SU-DHL-6 (cell line): ENCODE measurements at regions not wholly inside any gene's neighbourhood (a gene's known extent, or its start where the extent isn't known, plus 50 kb on each side); places are given as distances from the start of the nearest gene placed in this dataset.

ENCODE experiments used
- H2AFZ ChIP-seq: fragments of 200-600 bp; sonication (generic); 2 replicates; pipeline ENCODE4 v1.6.1; 2014; ENCODE audit warnings: low read depth, mild to moderate bottlenecking, moderate library complexity, mixed read lengths, antibody characterized with exemption, low read length; ENCODE audit not compliant: severe bottlenecking
- H3F3A ChIP-seq: fragments of 200-600 bp; shearing (Covaris generic); 2 replicates; pipeline ENCODE4 v1.6.0; 2016; ENCODE audit warnings: antibody characterized with exemption, mild to moderate bottlenecking; ENCODE audit not compliant: insufficient read depth
- H3K27ac ChIP-seq: fragments of 200-600 bp; sonication (generic); 2 replicates; pipeline ENCODE4 v1.5.1; 2016; ENCODE audit warnings: low read depth, mild to moderate bottlenecking, low read length, moderate library complexity, mixed read lengths
- H3K27me3 ChIP-seq: fragments of 200-600 bp; sonication (generic), shearing (Covaris generic); 2 replicates; pipeline ENCODE4 v1.6.0; 2014; ENCODE audit warnings: mild to moderate bottlenecking, low read length
- H3K36me3 ChIP-seq: fragments of 200-600 bp; sonication (generic); 2 replicates; pipeline ENCODE4 v1.6.1; 2014; ENCODE audit warnings: mild to moderate bottlenecking, low read length, mixed read lengths
- H3K4me2 ChIP-seq: fragments of 300-600, 200-600 bp; shearing (Covaris generic), sonication (generic); 2 replicates; pipeline ENCODE4 v1.6.0; 2014; ENCODE audit warnings: low read length, low read depth, mild to moderate bottlenecking; ENCODE audit not compliant: poor library complexity, severe bottlenecking
- H3K4me3 ChIP-seq: fragments of 200-600 bp; sonication (generic); 2 replicates; pipeline ENCODE4 v1.5.1; 2014; ENCODE audit warnings: antibody characterized with exemption, low read length, mild to moderate bottlenecking, mixed read lengths; ENCODE audit not compliant: insufficient read depth, poor library complexity, severe bottlenecking
- H3K79me2 ChIP-seq: fragments of 200-600 bp; sonication (generic); 2 replicates; pipeline ENCODE4 v1.6.1; 2014; ENCODE audit warnings: mild to moderate bottlenecking, low read length, moderate library complexity; ENCODE audit not compliant: insufficient read depth
- H3K9ac ChIP-seq: fragments of 200-600 bp; sonication (generic); 2 replicates; pipeline ENCODE4 v1.7.0; 2014; ENCODE audit warnings: mild to moderate bottlenecking, low read length
- H3K9me2 ChIP-seq: fragments of 200-600 bp; sonication (generic); replicated peaks from 2 replicates; pipeline ENCODE4 v1.6.1; 2014; ENCODE audit warnings: low read length; ENCODE audit not compliant: insufficient read depth
- H3K9me3 ChIP-seq: fragments of 200-600 bp; sonication (generic); 2 replicates; pipeline ENCODE4 v1.6.1; 2014; ENCODE audit warnings: low read length, mixed read lengths; ENCODE audit not compliant: insufficient read depth
- H4K20me1 ChIP-seq: fragments of 200-600 bp; sonication (generic); 2 replicates; pipeline ENCODE4 v1.6.1; 2014; ENCODE audit warnings: low read depth, mild to moderate bottlenecking, antibody characterized with exemption, low read length, moderate library complexity, mixed read lengths
- EZH2phosphoT487 ChIP-seq: fragments of 200-600 bp; sonication (generic), shearing (Covaris generic); conservative IDR thresholded peaks from 2 replicates; pipeline ENCODE4 v1.6.1; 2018; ENCODE audit warnings: mild to moderate bottlenecking, antibody characterized with exemption, low read length, moderate library complexity, mixed read lengths
- TF ChIP-seq, protein P1 (sequence below): fragments of 200-600 bp; sonication (generic); IDR thresholded peaks from one replicate; pipeline ENCODE4 v1.5.1; 2017; ENCODE audit warnings: antibody characterized with exemption, mild to moderate bottlenecking, low read length, moderate library complexity; ENCODE audit not compliant: insufficient read depth, poor library complexity, severe bottlenecking

- Histone ChIP-seq H3F3A (no peaks in the 10 kb centered on the region), H3K9me3 (no peaks in the 10 kb centered on the region), H4K20me1 (no peaks in the 10 kb centered on the region), H3K27ac (no peak overlapping the region), H3K4me2 (no peak overlapping the region), H3K36me3 (no peaks in the 10 kb centered on the region), H3K4me3 (no peak overlapping the region), H3K79me2 (no peaks in the 10 kb centered on the region), H3K9ac (no peak overlapping the region), H2AFZ (no peak overlapping the region), H3K27me3 (no peaks in the 10 kb centered on the region), H3K9me2 (no peaks in the 10 kb centered on the region)
- TF ChIP-seq EZH2phosphoT487: no peak
- TF ChIP-seq, protein P1, sequence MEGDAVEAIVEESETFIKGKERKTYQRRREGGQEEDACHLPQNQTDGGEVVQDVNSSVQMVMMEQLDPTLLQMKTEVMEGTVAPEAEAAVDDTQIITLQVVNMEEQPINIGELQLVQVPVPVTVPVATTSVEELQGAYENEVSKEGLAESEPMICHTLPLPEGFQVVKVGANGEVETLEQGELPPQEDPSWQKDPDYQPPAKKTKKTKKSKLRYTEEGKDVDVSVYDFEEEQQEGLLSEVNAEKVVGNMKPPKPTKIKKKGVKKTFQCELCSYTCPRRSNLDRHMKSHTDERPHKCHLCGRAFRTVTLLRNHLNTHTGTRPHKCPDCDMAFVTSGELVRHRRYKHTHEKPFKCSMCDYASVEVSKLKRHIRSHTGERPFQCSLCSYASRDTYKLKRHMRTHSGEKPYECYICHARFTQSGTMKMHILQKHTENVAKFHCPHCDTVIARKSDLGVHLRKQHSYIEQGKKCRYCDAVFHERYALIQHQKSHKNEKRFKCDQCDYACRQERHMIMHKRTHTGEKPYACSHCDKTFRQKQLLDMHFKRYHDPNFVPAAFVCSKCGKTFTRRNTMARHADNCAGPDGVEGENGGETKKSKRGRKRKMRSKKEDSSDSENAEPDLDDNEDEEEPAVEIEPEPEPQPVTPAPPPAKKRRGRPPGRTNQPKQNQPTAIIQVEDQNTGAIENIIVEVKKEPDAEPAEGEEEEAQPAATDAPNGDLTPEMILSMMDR: no peak
Measured at GRCh38 chr16:85199069-85199725, 86.9 kb upstream of the CIBAR2 start.

DNA sequence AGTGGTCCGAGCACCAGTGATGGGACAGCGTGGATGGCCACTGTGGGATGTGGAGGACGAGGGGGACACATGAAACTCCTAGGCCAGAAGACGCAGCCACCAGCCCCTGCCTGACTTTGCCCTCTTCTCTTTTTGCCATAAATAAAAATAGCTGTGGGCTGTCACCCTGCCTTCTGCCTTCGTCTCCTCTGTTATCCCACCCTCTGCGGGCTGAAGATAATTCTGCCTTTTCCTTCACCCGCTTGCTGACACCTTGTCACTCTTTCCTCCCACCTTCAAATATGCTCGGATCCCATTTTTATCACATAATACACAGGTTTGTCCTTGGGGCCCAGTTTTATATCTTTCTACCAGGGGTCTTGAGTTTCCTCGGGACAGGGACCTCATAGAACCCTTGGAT is 87.6 kb upstream of the CIBAR2 start:
- Histone ChIP-seq H4K20me1 (no peaks in the 10 kb centered on the region), H3K36me3 (no peaks in the 10 kb centered on the region), H3K27me3 (no peaks in the 10 kb centered on the region), H2AFZ (no peak overlapping the region), H3K9me3 (no peaks in the 10 kb centered on the region), H3K9me2 (no peaks in the 10 kb centered on the region), H3K27ac (no peak overlapping the region), H3K4me3 (no peak overlapping the region), H3K79me2 (no peaks in the 10 kb centered on the region), H3K9ac (no peak overlapping the region), H3F3A (no peaks in the 10 kb centered on the region), H3K4me2 (no peak overlapping the region)
- TF ChIP-seq, protein P1: no peak
- TF ChIP-seq EZH2phosphoT487: no peak

DNA sequence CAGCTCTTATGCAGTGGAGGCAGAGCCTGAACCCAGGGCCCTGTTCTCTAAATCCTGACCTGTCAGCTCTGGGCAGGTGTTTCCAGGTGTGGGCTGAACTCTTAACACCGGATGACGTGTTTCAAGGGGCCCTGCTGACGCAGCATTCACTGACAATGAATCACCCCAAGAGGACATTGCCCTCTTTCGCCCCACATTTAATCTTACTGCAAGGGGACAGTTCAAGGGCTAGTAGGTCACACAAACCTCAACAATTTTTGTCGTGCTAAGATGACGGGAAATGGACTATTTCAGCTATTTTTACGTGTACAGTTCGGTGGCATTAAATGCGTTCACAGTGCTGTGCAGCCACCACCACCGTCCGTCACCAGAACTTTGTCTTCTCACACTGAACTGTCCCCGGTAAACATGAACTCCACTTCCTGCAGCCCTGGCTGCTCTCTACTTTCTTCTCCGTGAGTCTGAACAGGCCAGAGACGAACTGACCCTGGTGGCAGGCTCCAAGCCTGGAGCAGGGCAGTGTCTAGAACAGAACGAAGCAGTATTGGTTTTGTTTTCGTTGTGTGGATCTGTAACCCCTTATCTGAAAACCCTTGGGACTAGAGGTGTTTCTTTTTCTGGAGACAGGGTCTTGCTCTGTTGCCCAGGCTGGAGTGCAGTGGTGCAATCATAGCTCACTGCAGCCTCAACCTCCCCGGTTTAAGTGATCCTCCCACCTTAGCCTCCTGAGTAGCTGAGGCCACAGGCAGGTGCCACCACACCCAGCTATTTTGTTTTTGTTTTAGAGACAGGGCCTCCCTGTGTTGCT is 88.4 kb upstream of the CIBAR2 start:
- no peaks in the 10 kb centered on the region for H3F3A ChIP-seq
- no peaks in the 10 kb centered on the region for H3K9me3 ChIP-seq
- H3K4me2 ChIP-seq: no peak overlapping the region
- no peak overlapping the region for H3K4me3 ChIP-seq
- H3K27ac ChIP-seq: no peak overlapping the region
- no peaks in the 10 kb centered on the region for H3K79me2 ChIP-seq
- H3K27me3 ChIP-seq: no peaks in the 10 kb centered on the region
- H3K36me3 ChIP-seq: no peaks in the 10 kb centered on the region
- H4K20me1 ChIP-seq: no peaks in the 10 kb centered on the region
- H2AFZ ChIP-seq: no peak overlapping the region
- TF ChIP-seq EZH2phosphoT487: no peak
- TF ChIP-seq, protein P1: no peak
- H3K9me2 ChIP-seq: no peaks in the 10 kb centered on the region
- H3K9ac ChIP-seq: no peak overlapping the region
